Neutrophil (primary cell): ENCODE measurements at regions not wholly inside any gene's neighbourhood (a gene's known extent, or its start where the extent isn't known, plus 50 kb on each side); places are given as distances from the start of the nearest gene placed in this dataset.

Experiments
- H3K27ac ChIP-seq: fragments of 200-600 bp; sonication (generic); 2 replicates; pipeline ENCODE4 v1.5.1; 2016; ENCODE audit warnings: mild to moderate bottlenecking, moderate library complexity
- H3K27me3 ChIP-seq: fragments of 200-600 bp; sonication (generic); 2 replicates; pipeline ENCODE4 v1.6.0; 2016; ENCODE audit warnings: mild to moderate bottlenecking
- H3K36me3 ChIP-seq: fragments of 200-600 bp; sonication (generic); 2 replicates; pipeline ENCODE4 v1.5.1; 2017
- H3K4me1 ChIP-seq, 2 experiments: fragments of 200-600 bp in 1 of 2; sonication (generic) in 1 of 2; 1 replicate in 1 of 2; 2 replicates in 1 of 2; pipeline versions ENCODE4 v1.5.1 to v1.6.1; 2013 to 2016; ENCODE audit warnings: low read depth in 1 of 2, low read length in 1 of 2, mild to moderate bottlenecking in 1 of 2, moderate library complexity in 1 of 2; ENCODE audit not compliant: control insufficient read depth in 1 of 2, insufficient read depth in 1 of 2
- H3K4me3 ChIP-seq, 2 experiments: fragments of 200-600 bp in 1 of 2; sonication (generic) in 1 of 2; 1 replicate in 1 of 2; 2 replicates in 1 of 2; pipeline ENCODE4 v1.5.1; 2013 to 2016; ENCODE audit warnings: low read depth in 1 of 2, low read length in 1 of 2, mild to moderate bottlenecking in 1 of 2, moderate library complexity in 1 of 2
- H3K9me3 ChIP-seq: fragments of 200-600 bp; sonication (generic); 2 replicates; pipeline ENCODE4 v1.5.1; 2016
- CTCF ChIP-seq: fragments of 200-600 bp; sonication (generic); IDR thresholded peaks from 2 replicates; pipeline ENCODE4 v1.5.1; 2016; ENCODE audit warnings: antibody characterized with exemption

DNA sequence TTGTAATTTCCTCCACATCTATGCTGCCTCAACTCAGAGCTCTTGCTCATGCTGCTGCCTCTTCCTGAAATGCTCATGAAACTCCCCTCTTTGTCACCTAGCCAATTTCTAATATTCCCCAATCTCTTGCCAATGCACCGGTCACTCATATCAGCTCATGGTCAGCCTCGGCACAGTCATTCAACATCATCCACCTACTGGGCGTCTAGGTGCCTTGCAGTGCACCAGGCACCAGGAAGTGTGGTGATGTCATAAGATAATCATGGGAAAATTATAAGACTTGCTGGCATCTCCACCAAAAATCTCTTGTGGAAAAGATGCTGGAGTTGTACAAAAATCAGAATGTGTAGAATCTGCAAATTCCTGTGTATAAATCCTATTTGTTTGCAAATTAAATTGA, 52.6 kb upstream of the RAB27B start:
- Histone ChIP-seq H3K9me3 (no peaks in the 10 kb centered on the region), H3K36me3 (no peaks in the 10 kb centered on the region), H3K27me3 (no peaks in the 10 kb centered on the region), H3K27ac (no peak overlapping the region), H3K4me3 (no peak overlapping the region), H3K4me1 (no peaks in the 10 kb centered on the region)
- no peak for TF ChIP-seq CTCF

DNA sequence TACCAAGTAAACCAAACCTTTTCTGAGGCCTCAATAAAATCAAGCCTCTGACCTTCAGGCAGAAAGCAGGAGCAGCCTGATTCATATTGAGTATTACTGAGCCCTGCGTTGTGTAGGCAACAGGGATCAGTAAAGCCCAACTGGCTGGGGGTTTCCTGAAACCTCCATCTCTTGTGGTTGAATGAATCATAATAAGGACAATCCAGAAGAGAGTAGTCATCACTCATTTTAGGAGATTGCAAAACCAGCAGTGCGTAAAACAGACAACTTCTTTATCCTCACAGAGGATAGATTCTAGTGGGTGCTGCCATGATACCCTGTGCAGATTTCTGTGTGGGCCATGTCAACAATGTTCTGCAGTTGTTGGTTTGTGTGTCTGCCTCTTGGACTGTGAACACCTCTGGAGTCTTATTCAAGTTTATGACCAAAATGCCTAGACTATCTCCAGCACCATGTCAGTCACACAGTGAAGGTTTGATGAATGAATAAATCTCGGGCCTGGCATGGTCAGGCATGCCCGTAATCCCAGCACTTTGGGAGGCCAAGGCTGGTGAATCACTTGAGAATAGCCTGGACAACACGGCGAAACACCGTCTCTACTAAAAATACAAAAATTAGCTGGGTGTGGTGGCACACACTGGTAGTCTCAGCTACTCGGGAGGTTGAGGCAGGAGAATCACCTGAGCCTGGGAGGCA, 51.8 kb upstream of the RAB27B start:
- no peaks in the 10 kb centered on the region for H3K9me3 ChIP-seq
- H3K36me3 ChIP-seq = no peaks in the 10 kb centered on the region
- H3K4me1 ChIP-seq = no peaks in the 10 kb centered on the region
- no peak overlapping the region for H3K4me3 ChIP-seq
- no peak for TF ChIP-seq CTCF
- H3K27me3 ChIP-seq = no peaks in the 10 kb centered on the region
- H3K27ac ChIP-seq = no peak overlapping the region

DNA sequence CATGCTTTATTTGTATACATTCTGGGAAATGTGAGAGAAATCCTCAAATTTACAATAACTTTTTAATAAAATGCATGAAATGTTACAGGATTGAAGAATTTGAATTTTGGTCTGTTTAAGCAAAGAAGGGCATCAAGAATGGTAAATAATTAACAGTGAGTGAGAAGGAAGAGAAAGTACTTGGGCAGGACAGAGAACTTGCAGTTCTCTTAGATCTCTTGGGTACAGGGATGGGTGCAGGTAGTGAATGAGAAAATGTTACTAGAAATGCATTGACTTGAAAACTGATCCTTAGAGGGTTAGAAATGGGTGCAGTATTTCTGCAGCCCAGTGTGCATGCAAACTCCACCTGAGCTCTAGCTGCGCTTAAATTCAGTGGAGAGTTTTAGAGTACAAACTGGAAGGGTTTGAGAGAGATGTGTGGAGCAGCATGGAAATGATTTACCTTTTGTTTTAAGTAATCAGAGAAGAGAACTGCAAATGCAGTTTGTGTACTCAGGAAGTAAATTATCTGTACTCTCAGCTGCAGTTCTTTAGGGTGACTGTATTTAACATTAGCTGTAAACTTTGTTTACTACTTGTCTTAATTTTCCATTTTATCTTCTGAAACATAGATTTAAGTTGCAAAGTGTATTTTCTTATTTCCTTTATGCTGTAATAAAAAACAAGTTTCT, 51.0 kb upstream of the RAB27B start:
- H3K4me3 ChIP-seq = no peak overlapping the region
- H3K27ac ChIP-seq = no peak overlapping the region
- no peak for TF ChIP-seq CTCF
- no peaks in the 10 kb centered on the region for H3K36me3 ChIP-seq
- H3K9me3 ChIP-seq = no peaks in the 10 kb centered on the region
- H3K27me3 ChIP-seq = no peaks in the 10 kb centered on the region
- H3K4me1 ChIP-seq = no peaks in the 10 kb centered on the region

DNA sequence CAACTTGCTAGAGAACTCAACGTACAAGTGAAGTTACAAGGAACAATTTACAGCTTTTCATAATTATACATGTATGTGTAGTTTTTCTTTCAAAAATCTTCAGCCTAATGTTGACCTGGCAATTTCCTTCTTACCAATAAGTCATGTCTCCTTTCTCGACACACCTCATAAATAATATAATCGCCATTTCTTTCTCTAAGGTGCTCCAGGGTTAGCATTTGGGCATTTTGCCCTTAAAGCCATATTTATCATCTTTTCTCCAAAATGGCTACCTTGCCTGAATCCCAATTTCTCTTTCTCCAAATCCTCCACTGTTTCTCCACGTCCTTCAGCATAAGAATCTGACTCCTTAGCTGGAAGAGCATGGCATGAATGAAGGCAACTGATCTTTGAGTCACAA, 50.3 kb upstream of the RAB27B start:
- Histone ChIP-seq H3K27ac (no peak overlapping the region), H3K4me3 (no peak overlapping the region), H3K9me3 (no peaks in the 10 kb centered on the region), H3K36me3 (no peaks in the 10 kb centered on the region), H3K4me1 (no peaks in the 10 kb centered on the region), H3K27me3 (no peaks in the 10 kb centered on the region)
- TF ChIP-seq CTCF = no peak
